ENCODE measurements at regions not wholly inside any gene's neighbourhood (a gene's known extent, or its start where the extent isn't known, plus 50 kb on each side); places are given as distances from the start of the nearest gene placed in this dataset.

GRCh38 chr9:106468431-106468830 is 394.5 kb upstream of the ZNF462 start:
- Histone ChIP-seq H3K79me2 (no peaks in the 10 kb centered on the region), H3K4me1 (ENCODE audit: insufficient read depth) (peaks cover 9% of the 10 kb centered on the region), H2AFZ (no peak overlapping the region), H3K27ac (no peak overlapping the region), H3K27me3 (no peaks in the 10 kb centered on the region), H3K4me3 (no peak overlapping the region), H3K9me3 (ENCODE audit: low read depth) (no peaks in the 10 kb centered on the region), H4K20me1 (ENCODE audit: insufficient read depth, poor library complexity, severe bottlenecking) (no peaks in the 10 kb centered on the region), H3K36me3 (replicated peaks; ENCODE audit: insufficient read depth, low read depth) (no peaks in the 10 kb centered on the region), H3K4me2 (no peak overlapping the region), H3K9me2 (replicated peaks; ENCODE audit: insufficient read depth) (no peaks in the 10 kb centered on the region)
- DNase-seq (ENCODE audit: low spot score): no peak
- TF ChIP-seq CTCF (IDR thresholded peaks at IDR 0.05; ENCODE audit: poor library complexity): no peak
- TF ChIP-seq EZH2 (IDR thresholded peaks at IDR 0.05; ENCODE audit: borderline replicate concordance): no peak
- TF ChIP-seq EZH2phosphoT487 (IDR thresholded peaks at IDR 0.05; ENCODE audit: low read depth, severe bottlenecking, unreplicated experiment): no peak

- Histone ChIP-seq H2AFZ (no peak overlapping the region), H3K27ac (no peak overlapping the region)
Measured at GRCh38 chr9:106478312-106478711, 384.7 kb upstream of the ZNF462 start.

GRCh38 chr9:106478727-106479126 is 384.2 kb upstream of the ZNF462 start:
- Histone ChIP-seq H3K9me2 (replicated peaks; ENCODE audit: insufficient read depth) (no peaks in the 10 kb centered on the region), H3K4me3 (no peak overlapping the region), H3K36me3 (replicated peaks; ENCODE audit: insufficient read depth, low read depth) (no peaks in the 10 kb centered on the region), H3K4me1 (ENCODE audit: insufficient read depth) (peaks cover 8% of the 10 kb centered on the region), H3K79me2 (no peaks in the 10 kb centered on the region), H3K27me3 (no peaks in the 10 kb centered on the region), H4K20me1 (ENCODE audit: insufficient read depth, poor library complexity, severe bottlenecking) (no peaks in the 10 kb centered on the region), H3K9me3 (ENCODE audit: low read depth) (no peaks in the 10 kb centered on the region), H3K27ac (no peak overlapping the region), H2AFZ (no peak overlapping the region), H3K4me2 (no peak overlapping the region)
- no peak for DNase-seq (ENCODE audit: low spot score)
- TF ChIP-seq EZH2 (IDR thresholded peaks at IDR 0.05; ENCODE audit: borderline replicate concordance): no peak
- WGBS (ENCODE audit: low lambda C conversion rate, missing lambda C conversion rate): 83% methylated on average over 2 of the region's 2 CpGs

More at GRCh38 chr9:106478312-106478711, 384.7 kb upstream of the ZNF462 start:
- Histone ChIP-seq H3K27me3 (no peaks in the 10 kb centered on the region), H3K36me3 (replicated peaks; ENCODE audit: insufficient read depth, low read depth) (no peaks in the 10 kb centered on the region), H4K20me1 (ENCODE audit: insufficient read depth, poor library complexity, severe bottlenecking) (no peaks in the 10 kb centered on the region), H3K9me2 (replicated peaks; ENCODE audit: insufficient read depth) (no peaks in the 10 kb centered on the region), H3K4me1 (ENCODE audit: insufficient read depth) (peaks cover 8% of the 10 kb centered on the region), H3K9me3 (ENCODE audit: low read depth) (no peaks in the 10 kb centered on the region), H3K4me3 (no peak overlapping the region), H3K79me2 (no peaks in the 10 kb centered on the region), H3K4me2 (no peak overlapping the region)
- TF ChIP-seq EZH2phosphoT487 (IDR thresholded peaks at IDR 0.05; ENCODE audit: low read depth, severe bottlenecking, unreplicated experiment) (no peak), CTCF (IDR thresholded peaks at IDR 0.05; ENCODE audit: poor library complexity) (no peak), EZH2 (IDR thresholded peaks at IDR 0.05; ENCODE audit: borderline replicate concordance) (no peak)
- DNase-seq (ENCODE audit: low spot score): no peak
- WGBS (ENCODE audit: low lambda C conversion rate, missing lambda C conversion rate): 26% methylated on average over 1 of the region's 1 CpG

- no peak overlapping the region for H3K27ac ChIP-seq
- WGBS (ENCODE audit: low lambda C conversion rate, missing lambda C conversion rate): 59% methylated on average over 5 of the region's 5 CpGs
- DNase-seq (ENCODE audit: low spot score): no peak
- H3K36me3 ChIP-seq (replicated peaks; ENCODE audit: insufficient read depth, low read depth): no peaks in the 10 kb centered on the region
- no peak overlapping the region for H2AFZ ChIP-seq
- H3K27me3 ChIP-seq: no peaks in the 10 kb centered on the region
- H3K4me3 ChIP-seq: no peak overlapping the region
- H3K9me2 ChIP-seq (replicated peaks; ENCODE audit: insufficient read depth): no peaks in the 10 kb centered on the region
- H3K4me1 ChIP-seq (ENCODE audit: insufficient read depth): peaks cover 8% of the 10 kb centered on the region
- H4K20me1 ChIP-seq (ENCODE audit: insufficient read depth, poor library complexity, severe bottlenecking): no peaks in the 10 kb centered on the region
- no peaks in the 10 kb centered on the region for H3K9me3 ChIP-seq (ENCODE audit: low read depth)
- no peak overlapping the region for H3K4me2 ChIP-seq
- no peak for TF ChIP-seq CTCF (IDR thresholded peaks at IDR 0.05; ENCODE audit: poor library complexity)
- no peak for TF ChIP-seq EZH2phosphoT487 (IDR thresholded peaks at IDR 0.05; ENCODE audit: low read depth, severe bottlenecking, unreplicated experiment)
- TF ChIP-seq EZH2 (IDR thresholded peaks at IDR 0.05; ENCODE audit: borderline replicate concordance): no peak
- H3K79me2 ChIP-seq: no peaks in the 10 kb centered on the region
Measured at GRCh38 chr9:106479679-106480078, 383.3 kb upstream of the ZNF462 start.

Data from hepatocyte (in vitro differentiated cells).